DMS53 treated with DMSO at 0.1 percent for 48 hours (cell line): ENCODE measurements at regions not wholly inside any gene's neighbourhood (a gene's known extent, or its start where the extent isn't known, plus 50 kb on each side); places are given as distances from the start of the nearest gene placed in this dataset.
"Not testable (repeated sequence)": the region's sequence is repeated elsewhere in the genome, so short reads cannot be mapped to it uniquely, and the experiment has no call there.

Experiments used
- DNase-seq: peaks from one replicate; lab custom pipeline; 2025; ENCODE audit not compliant: unreplicated experiment; lab: John Stamatoyannopoulos, UW

DNA sequence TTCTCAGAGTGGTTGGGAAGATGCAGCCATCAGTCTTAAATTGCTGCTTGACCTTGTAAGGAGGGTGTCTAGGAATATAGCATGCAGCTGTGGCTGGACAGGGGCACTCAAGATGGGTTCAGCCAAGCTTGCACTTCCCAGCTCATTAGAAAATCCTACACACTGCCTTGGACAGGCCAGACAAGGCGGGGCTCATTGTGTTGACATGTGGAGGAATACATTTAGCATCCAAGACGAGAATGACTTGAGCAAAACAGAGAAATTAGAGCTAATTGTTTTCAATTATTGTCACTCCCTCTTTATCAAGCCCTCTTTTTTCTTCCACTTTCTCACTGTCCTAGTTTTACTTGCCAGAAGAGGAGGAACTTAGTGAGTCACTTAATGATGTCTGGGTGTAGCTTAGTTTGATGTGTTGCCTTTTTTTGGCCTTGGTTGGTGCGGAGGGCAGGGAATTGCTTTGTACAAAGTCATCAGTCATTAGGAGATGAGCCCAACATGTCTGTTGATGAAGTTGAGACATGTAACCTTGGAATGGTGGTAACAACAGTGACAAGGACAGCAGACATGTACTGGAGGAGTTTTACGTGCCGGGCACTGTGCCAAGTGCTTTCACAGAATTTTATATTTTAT, 1219.3 kb upstream of the WWC1 start:
- DNase-seq, result no peak

GRCh38 chr5:167081561-167081960, 1209.9 kb upstream of the WWC1 start:
- DNase-seq, result no peak

- DNase-seq, result no peak
These were observed 1194.6 kb upstream of the WWC1 start for GRCh38 chr5:167096816-167097215.

DNA sequence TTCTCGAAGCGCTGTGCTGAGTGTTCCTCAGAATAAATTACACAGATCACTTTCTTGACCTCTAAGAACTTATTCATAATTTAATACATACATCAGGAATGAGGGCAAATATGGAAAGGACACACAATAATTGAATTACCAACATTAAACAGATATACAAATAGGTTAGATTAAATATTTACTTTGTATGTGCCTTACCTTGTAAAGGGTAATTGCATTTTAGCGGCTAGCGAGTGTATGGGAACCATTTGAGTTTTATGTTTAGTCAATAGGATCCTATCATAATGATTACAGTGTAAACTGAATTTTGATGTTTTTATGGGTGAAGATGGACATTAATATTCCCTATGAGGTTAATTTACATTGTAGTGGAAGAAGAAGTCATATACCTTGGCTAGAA, 1187.1 kb upstream of the WWC1 start:
- no peak for DNase-seq

- DNase-seq, result no peak
These were observed 1185.5 kb upstream of the WWC1 start for GRCh38 chr5:167105941-167106340.

- no peak for DNase-seq
These were observed 1183.8 kb upstream of the WWC1 start for GRCh38 chr5:167107684-167108083.

DNA sequence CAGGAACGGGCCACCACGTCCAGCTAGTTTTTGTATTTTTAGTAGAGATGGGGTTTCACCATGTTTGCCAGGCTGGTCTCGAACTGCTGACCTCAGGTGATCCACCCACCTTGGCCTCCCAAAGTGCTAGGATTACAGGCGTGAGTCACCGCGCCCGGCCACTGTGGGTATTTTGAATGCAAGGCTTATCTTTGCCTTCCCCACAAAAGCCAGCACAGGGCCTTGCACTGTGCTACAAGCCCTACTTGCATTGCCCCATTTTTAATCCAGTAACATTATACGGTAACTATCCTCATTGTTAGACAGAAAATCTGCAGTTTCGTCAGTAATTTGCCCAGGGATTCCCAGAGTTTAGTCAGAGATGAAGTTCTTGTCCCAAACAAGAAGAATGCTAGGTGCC, 1183.2 kb upstream of the WWC1 start:
- not testable (repeated sequence) for DNase-seq

DNA sequence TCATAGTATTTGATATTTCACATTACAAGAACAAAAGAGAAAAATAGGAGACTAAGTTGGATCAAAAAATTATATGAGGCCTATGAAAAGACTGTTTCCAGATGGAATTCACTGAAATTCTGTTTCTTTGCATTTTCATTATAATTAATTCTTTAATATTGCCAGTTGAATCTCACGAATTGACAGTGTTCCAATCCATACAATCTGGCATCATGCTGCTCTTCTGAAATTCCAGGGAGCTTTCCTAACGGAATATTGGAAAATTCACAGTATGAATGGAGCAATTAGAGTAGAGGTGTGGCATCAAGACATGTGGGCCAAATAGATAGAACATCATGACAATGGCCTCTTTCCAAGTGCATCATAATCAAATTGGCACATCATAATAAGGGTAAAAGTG, 1178.9 kb upstream of the WWC1 start:
- no peak for DNase-seq

GRCh38 chr5:167122267-167122666, 1169.2 kb upstream of the WWC1 start:
- no peak for DNase-seq

- DNase-seq, result no peak
These were observed 1168.3 kb upstream of the WWC1 start for GRCh38 chr5:167123126-167123525.

GRCh38 chr5:167128581-167128980, 1162.9 kb upstream of the WWC1 start:
- no peak for DNase-seq

GRCh38 chr5:167140548-167141291, 1150.7 kb upstream of the WWC1 start:
- no peak for DNase-seq

- no peak for DNase-seq
These were observed 1147.7 kb upstream of the WWC1 start for GRCh38 chr5:167143716-167144115.

GRCh38 chr5:167145841-167146240, 1145.6 kb upstream of the WWC1 start:
- no peak for DNase-seq

DNA sequence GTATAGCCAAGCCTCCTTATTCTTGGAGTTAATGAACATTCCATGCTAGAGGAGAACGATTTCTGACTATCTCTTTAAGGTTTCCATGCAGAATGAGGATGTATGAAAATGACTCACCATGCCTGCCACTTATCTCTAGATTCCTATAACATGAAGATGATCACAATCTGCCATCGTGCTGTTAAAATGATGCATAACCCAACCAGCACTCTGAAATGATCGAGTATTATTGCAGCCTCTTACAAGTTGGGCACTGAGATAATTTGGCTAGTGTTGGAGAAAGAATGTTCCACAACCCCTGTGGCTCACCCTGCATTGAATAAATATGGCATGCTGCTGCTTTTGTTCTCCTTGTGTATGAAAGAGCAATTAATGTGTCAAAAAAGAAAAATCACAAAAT, 1143.6 kb upstream of the WWC1 start:
- DNase-seq, result no peak

DNA sequence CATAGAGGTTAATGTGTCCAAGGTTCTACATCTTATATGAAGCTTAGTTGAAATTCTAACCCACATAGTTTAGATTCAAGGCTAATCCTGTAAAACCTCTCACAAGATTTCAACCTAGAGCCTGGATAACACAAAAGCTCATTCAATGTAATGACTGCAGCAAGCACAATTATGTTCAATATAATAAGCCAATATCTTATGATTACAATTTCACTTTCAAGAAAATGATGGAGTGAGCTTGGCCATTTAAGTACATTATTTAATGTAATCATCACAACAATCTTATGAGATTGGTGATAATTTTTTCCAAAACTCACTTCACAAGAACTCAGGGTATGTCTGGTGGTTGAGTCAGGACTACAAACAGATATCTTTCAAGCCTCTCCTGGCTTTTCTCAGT, 1140.8 kb upstream of the WWC1 start:
- DNase-seq, result no peak

DNA sequence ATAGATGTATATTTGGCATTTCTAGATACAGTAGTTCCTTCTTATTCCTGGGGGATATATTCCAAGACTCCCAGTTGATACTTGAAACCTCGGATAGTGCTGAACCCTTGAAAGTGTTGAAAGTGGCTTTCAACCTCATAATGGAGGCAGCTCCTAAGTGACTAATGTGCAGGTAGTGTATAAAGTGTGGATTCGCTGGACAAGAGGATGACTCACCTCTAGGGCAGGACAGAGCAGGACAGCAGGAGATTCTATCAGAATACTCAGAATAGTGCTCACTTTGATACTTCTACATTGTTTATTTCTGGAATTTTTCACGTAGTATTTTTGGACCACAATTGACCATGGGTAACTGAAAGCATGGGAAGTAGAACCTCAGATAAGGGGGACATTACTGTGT, 1138.9 kb upstream of the WWC1 start:
- no peak for DNase-seq

GRCh38 chr5:167155387-167156005, 1135.9 kb upstream of the WWC1 start:
- no peak for DNase-seq

DNA sequence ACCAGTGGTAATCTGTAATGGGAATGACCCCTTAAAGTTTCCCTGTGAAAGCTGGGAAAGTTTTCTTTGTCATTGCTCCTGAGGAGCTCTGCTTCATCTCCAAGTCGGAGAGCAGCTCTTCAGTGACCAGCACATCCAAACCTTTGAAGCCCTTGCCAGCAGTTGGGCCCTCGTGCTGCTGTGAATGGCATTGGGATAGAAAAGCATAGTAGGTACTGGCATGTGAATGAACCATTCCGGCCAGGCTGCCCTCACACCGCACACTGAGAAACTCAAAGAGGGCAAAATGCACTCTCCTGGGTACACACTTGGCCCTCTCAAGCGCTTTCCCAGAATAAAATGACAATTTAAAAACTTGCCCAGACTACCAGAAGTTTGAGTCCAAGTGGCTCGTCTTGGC, 1135.0 kb upstream of the WWC1 start:
- no peak for DNase-seq

GRCh38 chr5:167158588-167158987, 1132.9 kb upstream of the WWC1 start:
- DNase-seq, result no peak

- DNase-seq, result no peak
These were observed 1131.1 kb upstream of the WWC1 start for GRCh38 chr5:167160388-167160787.

DNA sequence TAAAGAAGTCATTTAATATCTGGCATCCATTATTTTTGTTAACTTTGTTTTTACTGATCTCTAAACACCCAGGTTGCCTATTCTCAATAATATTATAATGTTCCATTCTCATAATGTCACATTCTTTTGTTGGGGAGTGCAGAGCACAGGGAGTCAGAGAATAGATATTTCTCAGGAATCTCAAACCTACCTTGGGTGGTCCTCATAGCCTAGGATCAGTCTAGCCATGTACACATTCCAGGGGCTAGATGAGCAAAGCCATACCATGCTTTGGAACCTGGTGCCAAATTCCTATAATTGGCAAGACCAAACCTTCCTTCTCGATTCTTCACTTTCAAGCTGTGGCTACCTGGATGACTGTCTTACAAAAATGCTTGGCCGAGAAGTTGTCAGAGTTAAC, 1124.7 kb upstream of the WWC1 start:
- no peak for DNase-seq
